Astrocyte (in vitro differentiated cells and primary cell): ENCODE measurements at regions not wholly inside any gene's neighbourhood (a gene's known extent, or its start where the extent isn't known, plus 50 kb on each side); places are given as distances from the start of the nearest gene placed in this dataset.

ENCODE experiments used
- DNase-seq: peaks from one replicate; pipeline ENCODE4 v3.0.0-alpha.2; 2010; ENCODE audit warnings: low read depth
- FAIRE-seq: peaks from 2 replicates; lab custom pipeline; 2011; peaks lifted over from hg19 to GRCh38; lab: Jason Lieb, UNC
- H2AFZ ChIP-seq: 2 replicates; pipeline ENCODE4 v1.6.0; 2012; ENCODE audit warnings: low read depth, low read length, inconsistent platforms
- H3K27ac ChIP-seq: 2 replicates; pipeline ENCODE4 v1.5.1; 2011; ENCODE audit warnings: low read depth, low read length, inconsistent platforms
- H3K27me3 ChIP-seq: 2 replicates; pipeline ENCODE4 v1.6.0; 2011; ENCODE audit warnings: low read length, inconsistent platforms; ENCODE audit not compliant: insufficient read depth
- H3K36me3 ChIP-seq: 2 replicates; pipeline ENCODE4 v1.5.1; 2011; ENCODE audit warnings: low read length, inconsistent platforms; ENCODE audit not compliant: insufficient read depth
- H3K4me1 ChIP-seq: 2 replicates; pipeline ENCODE4 v1.5.1; 2011; ENCODE audit warnings: low read length, inconsistent platforms; ENCODE audit not compliant: insufficient read depth
- H3K4me2 ChIP-seq: 2 replicates; pipeline ENCODE4 v1.6.0; 2012; ENCODE audit warnings: low read length, inconsistent platforms
- H3K4me3 ChIP-seq: 2 replicates; pipeline ENCODE4 v1.5.1; 2011; ENCODE audit warnings: low read depth, mild to moderate bottlenecking, low read length, inconsistent platforms; ENCODE audit not compliant: insufficient read depth
- H3K79me2 ChIP-seq: 2 replicates; pipeline ENCODE4 v1.6.0; 2012; ENCODE audit warnings: mild to moderate bottlenecking, low read length, inconsistent platforms; ENCODE audit not compliant: insufficient read depth
- H3K9ac ChIP-seq: 2 replicates; pipeline ENCODE4 v1.6.0; 2012; ENCODE audit warnings: mild to moderate bottlenecking, low read length, inconsistent platforms
- H3K9me3 ChIP-seq: 2 replicates; pipeline ENCODE4 v1.5.1; 2012; ENCODE audit warnings: low read depth, mild to moderate bottlenecking, low read length, inconsistent platforms; ENCODE audit not compliant: insufficient read depth
- H4K20me1 ChIP-seq: 2 replicates; pipeline ENCODE4 v1.6.0; 2012; ENCODE audit warnings: low read length, inconsistent platforms; ENCODE audit not compliant: insufficient read depth
- H3K27ac Mint-ChIP-seq: one replicate; pipeline ENCODE4 v1.8.0; 2021; ENCODE audit warnings: mild to moderate bottlenecking, mixed read lengths; ENCODE audit not compliant: unreplicated experiment
- H3K27me3 Mint-ChIP-seq: one replicate; pipeline ENCODE4 v1.8.0; 2021; ENCODE audit warnings: low read depth, mixed read lengths; ENCODE audit not compliant: unreplicated experiment
- H3K36me3 Mint-ChIP-seq: one replicate; pipeline ENCODE4 v1.8.0; 2021; ENCODE audit warnings: low read depth, mixed read lengths; ENCODE audit not compliant: unreplicated experiment
- H3K4me1 Mint-ChIP-seq: one replicate; pipeline ENCODE4 v1.8.0; 2021; ENCODE audit warnings: low read depth, mixed read lengths; ENCODE audit not compliant: unreplicated experiment
- H3K4me3 Mint-ChIP-seq: one replicate; pipeline ENCODE4 v1.8.0; 2021; ENCODE audit warnings: mild to moderate bottlenecking, moderate library complexity, mixed read lengths; ENCODE audit not compliant: unreplicated experiment
- H3K9me3 Mint-ChIP-seq: one replicate; pipeline ENCODE4 v1.8.0; 2021; ENCODE audit warnings: mild to moderate bottlenecking, mixed read lengths; ENCODE audit not compliant: unreplicated experiment
- EZH2 ChIP-seq: IDR thresholded peaks from 2 replicates; pipeline ENCODE4 v1.6.1; 2012; ENCODE audit warnings: mild to moderate bottlenecking, low read length, inconsistent platforms; ENCODE audit not compliant: insufficient read depth
- TF ChIP-seq, protein P1 (sequence below): IDR thresholded peaks from 2 replicates; pipeline ENCODE4 v1.5.1; 2011; ENCODE audit warnings: low read depth, mild to moderate bottlenecking, inconsistent platforms, low read length, moderate library complexity; ENCODE audit not compliant: insufficient read depth

DNA sequence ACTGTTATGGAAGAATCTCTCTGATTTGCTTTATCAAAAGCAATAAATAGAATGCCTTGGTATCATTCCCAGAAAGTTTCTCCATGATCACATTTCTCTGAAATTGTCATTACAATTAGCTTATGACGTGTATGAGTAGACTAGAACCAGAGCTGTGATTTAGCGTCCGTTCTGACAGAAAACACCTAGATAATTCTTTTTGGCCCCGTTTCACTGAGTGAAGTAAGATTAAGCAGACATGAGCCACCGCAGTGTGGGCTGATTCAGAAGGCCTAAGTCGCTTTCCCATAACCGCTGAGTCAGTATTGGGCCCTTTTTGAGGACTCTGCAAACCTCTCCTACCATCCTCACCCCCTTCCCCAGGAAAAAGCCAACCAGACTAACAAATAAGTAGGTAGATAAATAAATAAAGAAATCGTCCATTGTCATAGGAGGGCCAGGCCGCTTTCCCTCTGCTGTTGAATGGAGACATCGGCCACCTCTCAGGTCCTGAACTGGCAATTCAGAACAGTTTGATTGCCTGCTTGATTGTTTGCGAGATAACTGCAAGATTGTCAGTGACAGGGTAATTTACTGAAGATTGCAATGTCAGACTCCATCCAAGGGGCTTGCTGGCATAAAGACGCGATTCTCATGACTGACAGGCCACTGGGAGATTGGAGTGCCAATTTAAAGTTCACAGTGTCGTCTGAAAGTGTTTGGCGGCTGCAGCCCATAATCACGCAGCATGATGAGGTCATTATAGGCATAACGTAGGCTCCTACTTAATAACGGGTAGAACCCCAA lies 105.0 kb upstream of the WWC1 start:
- Histone ChIP-seq H2AFZ (no peak overlapping the region), H3K4me3 (no peak overlapping the region), H3K9me3 (no peaks in the 10 kb centered on the region), H3K36me3 (no peaks in the 10 kb centered on the region), H3K27me3 (no peaks in the 10 kb centered on the region), H4K20me1 (no peaks in the 10 kb centered on the region), H3K4me2 (no peak overlapping the region), H3K27ac (no peak overlapping the region), H3K4me1 (no peaks in the 10 kb centered on the region), H3K9ac (no peak overlapping the region), H3K79me2 (no peaks in the 10 kb centered on the region)
- Mint-ChIP-seq H3K4me3 (no peak overlapping the region), H3K4me1 (peaks cover 4% of the 10 kb centered on the region), H3K27me3 (no peaks in the 10 kb centered on the region), H3K9me3 (peaks cover 2% of the 10 kb centered on the region), H3K27ac (no peak overlapping the region), H3K36me3 (peaks cover 30% of the 10 kb centered on the region)
- DNase-seq, result peak; percentile 30
- no peak for FAIRE-seq
- TF ChIP-seq, protein P1, sequence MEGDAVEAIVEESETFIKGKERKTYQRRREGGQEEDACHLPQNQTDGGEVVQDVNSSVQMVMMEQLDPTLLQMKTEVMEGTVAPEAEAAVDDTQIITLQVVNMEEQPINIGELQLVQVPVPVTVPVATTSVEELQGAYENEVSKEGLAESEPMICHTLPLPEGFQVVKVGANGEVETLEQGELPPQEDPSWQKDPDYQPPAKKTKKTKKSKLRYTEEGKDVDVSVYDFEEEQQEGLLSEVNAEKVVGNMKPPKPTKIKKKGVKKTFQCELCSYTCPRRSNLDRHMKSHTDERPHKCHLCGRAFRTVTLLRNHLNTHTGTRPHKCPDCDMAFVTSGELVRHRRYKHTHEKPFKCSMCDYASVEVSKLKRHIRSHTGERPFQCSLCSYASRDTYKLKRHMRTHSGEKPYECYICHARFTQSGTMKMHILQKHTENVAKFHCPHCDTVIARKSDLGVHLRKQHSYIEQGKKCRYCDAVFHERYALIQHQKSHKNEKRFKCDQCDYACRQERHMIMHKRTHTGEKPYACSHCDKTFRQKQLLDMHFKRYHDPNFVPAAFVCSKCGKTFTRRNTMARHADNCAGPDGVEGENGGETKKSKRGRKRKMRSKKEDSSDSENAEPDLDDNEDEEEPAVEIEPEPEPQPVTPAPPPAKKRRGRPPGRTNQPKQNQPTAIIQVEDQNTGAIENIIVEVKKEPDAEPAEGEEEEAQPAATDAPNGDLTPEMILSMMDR, result no peak
- TF ChIP-seq EZH2, result no peak

- Histone ChIP-seq H3K36me3 (no peaks in the 10 kb centered on the region), H3K79me2 (no peaks in the 10 kb centered on the region), H3K9me3 (no peaks in the 10 kb centered on the region), H3K4me2 (no peak overlapping the region), H3K27ac (no peak overlapping the region), H4K20me1 (no peaks in the 10 kb centered on the region), H3K4me1 (no peaks in the 10 kb centered on the region), H3K9ac (no peak overlapping the region), H3K4me3 (no peak overlapping the region), H2AFZ (no peak overlapping the region), H3K27me3 (no peaks in the 10 kb centered on the region)
- no peak overlapping the region for H3K27ac Mint-ChIP-seq
- H3K27me3 Mint-ChIP-seq, result no peaks in the 10 kb centered on the region
- H3K4me3 Mint-ChIP-seq, result no peak overlapping the region
- no peak for TF ChIP-seq EZH2
- TF ChIP-seq, protein P1, result no peak
- peaks cover 28% of the 10 kb centered on the region for H3K36me3 Mint-ChIP-seq
- no peak for DNase-seq
- no peaks in the 10 kb centered on the region for H3K9me3 Mint-ChIP-seq
- FAIRE-seq, result no peak
- H3K4me1 Mint-ChIP-seq, result peaks cover 2% of the 10 kb centered on the region
These were observed 103.8 kb upstream of the WWC1 start for GRCh38 chr5:168187614-168188013.

DNA sequence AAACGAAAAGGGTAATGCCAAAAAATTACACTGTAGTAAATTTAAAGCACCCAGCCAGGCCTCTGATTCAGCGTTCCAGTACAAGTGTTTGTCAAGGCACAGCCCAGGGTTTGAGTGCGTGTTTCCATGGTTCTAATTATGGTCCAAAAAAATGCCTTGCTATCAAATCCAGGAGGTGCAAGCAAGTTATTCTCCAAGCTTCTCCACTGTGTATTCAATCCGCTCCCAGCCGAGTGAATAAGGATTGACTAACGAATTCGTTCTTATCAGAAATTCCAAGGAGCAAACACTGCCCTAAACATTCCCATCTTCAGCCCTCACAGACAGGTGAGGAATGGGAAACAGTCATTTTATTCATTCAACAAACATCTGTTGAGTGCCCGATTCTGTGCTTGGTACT lies 103.3 kb upstream of the WWC1 start:
- Histone ChIP-seq H2AFZ (no peak overlapping the region), H4K20me1 (no peaks in the 10 kb centered on the region), H3K9ac (no peak overlapping the region), H3K4me1 (no peaks in the 10 kb centered on the region), H3K27me3 (no peaks in the 10 kb centered on the region), H3K9me3 (no peaks in the 10 kb centered on the region), H3K36me3 (no peaks in the 10 kb centered on the region), H3K4me3 (no peak overlapping the region), H3K4me2 (no peak overlapping the region), H3K79me2 (no peaks in the 10 kb centered on the region), H3K27ac (no peak overlapping the region)
- TF ChIP-seq, protein P1, result no peak
- TF ChIP-seq EZH2, result no peak
- peaks cover 26% of the 10 kb centered on the region for H3K36me3 Mint-ChIP-seq
- H3K4me1 Mint-ChIP-seq, result peaks cover 2% of the 10 kb centered on the region
- no peak overlapping the region for H3K4me3 Mint-ChIP-seq
- no peaks in the 10 kb centered on the region for H3K27me3 Mint-ChIP-seq
- DNase-seq, result no peak
- H3K27ac Mint-ChIP-seq, result no peak overlapping the region
- no peaks in the 10 kb centered on the region for H3K9me3 Mint-ChIP-seq
- no peak for FAIRE-seq
